ENCODE measurements at regions not wholly inside any gene's neighbourhood (a gene's known extent, or its start where the extent isn't known, plus 50 kb on each side); places are given as distances from the start of the nearest gene placed in this dataset.
"Not testable (repeated sequence)": the region's sequence is repeated elsewhere in the genome, so short reads cannot be mapped to it uniquely, and the experiment has no call there.

- no peak for DNase-seq (ENCODE audit: low read depth)
- in situ Hi-C loops (cut with HindIII; ENCODE audit: low pct_unique_long_range_greater_than_20kb, low sequenced_read_pairs): no loop called here
These were observed 144.2 kb upstream of the RAPGEF2 start for GRCh38 chr4:158958489-158959270.

GRCh38 chr4:158962393-158962792 lies 140.5 kb upstream of the RAPGEF2 start:
- no peak for DNase-seq (ENCODE audit: low read depth)
- in situ Hi-C loops (cut with HindIII; ENCODE audit: low pct_unique_long_range_greater_than_20kb, low sequenced_read_pairs): no loop called here

- in situ Hi-C loops (cut with HindIII; ENCODE audit: low pct_unique_long_range_greater_than_20kb, low sequenced_read_pairs): not testable (repeated sequence)
These were observed 139.6 kb upstream of the RAPGEF2 start for GRCh38 chr4:158963282-158963681.

GRCh38 chr4:158964114-158964727 lies 138.7 kb upstream of the RAPGEF2 start:
- no peak for DNase-seq (ENCODE audit: low read depth)
- in situ Hi-C loops (cut with HindIII; ENCODE audit: low pct_unique_long_range_greater_than_20kb, low sequenced_read_pairs): no loop called here

More at GRCh38 chr4:158963282-158963681, 139.6 kb upstream of the RAPGEF2 start:
- DNase-seq (ENCODE audit: low read depth): not testable (repeated sequence)

- DNase-seq (ENCODE audit: low read depth): no peak
- in situ Hi-C loops (cut with HindIII; ENCODE audit: low pct_unique_long_range_greater_than_20kb, low sequenced_read_pairs): no loop called here
These were observed 138.2 kb upstream of the RAPGEF2 start for GRCh38 chr4:158964728-158965124.

GRCh38 chr4:158965226-158965625 lies 137.7 kb upstream of the RAPGEF2 start:
- DNase-seq (ENCODE audit: low read depth): peak; percentile 10
- in situ Hi-C loops (cut with HindIII; ENCODE audit: low pct_unique_long_range_greater_than_20kb, low sequenced_read_pairs): no loop called here

GRCh38 chr4:158966091-158966490 lies 136.8 kb upstream of the RAPGEF2 start:
- DNase-seq (ENCODE audit: low read depth): no peak
- in situ Hi-C loops (cut with HindIII; ENCODE audit: low pct_unique_long_range_greater_than_20kb, low sequenced_read_pairs): no loop called here

GRCh38 chr4:158968961-158969360 lies 133.9 kb upstream of the RAPGEF2 start:
- no peak for DNase-seq (ENCODE audit: low read depth)
- in situ Hi-C loops (cut with HindIII; ENCODE audit: low pct_unique_long_range_greater_than_20kb, low sequenced_read_pairs): no loop called here

GRCh38 chr4:158970812-158971211 lies 132.1 kb upstream of the RAPGEF2 start:
- in situ Hi-C loops (cut with HindIII; ENCODE audit: low pct_unique_long_range_greater_than_20kb, low sequenced_read_pairs): no loop called here
- DNase-seq (ENCODE audit: low read depth): no peak

- DNase-seq (ENCODE audit: low read depth): not testable (repeated sequence)
These were observed 128.4 kb upstream of the RAPGEF2 start for GRCh38 chr4:158974438-158974837.

GRCh38 chr4:158980711-158981110 lies 122.2 kb upstream of the RAPGEF2 start:
- DNase-seq (ENCODE audit: low read depth); in situ Hi-C loops (cut with HindIII; ENCODE audit: low pct_unique_long_range_greater_than_20kb, low sequenced_read_pairs): not testable (repeated sequence)

More at GRCh38 chr4:158974438-158974837, 128.4 kb upstream of the RAPGEF2 start:
- in situ Hi-C loops (cut with HindIII; ENCODE audit: low pct_unique_long_range_greater_than_20kb, low sequenced_read_pairs): not testable (repeated sequence)

- in situ Hi-C loops (cut with HindIII; ENCODE audit: low pct_unique_long_range_greater_than_20kb, low sequenced_read_pairs): no loop called here
- DNase-seq (ENCODE audit: low read depth): no peak
These were observed 111.2 kb upstream of the RAPGEF2 start for GRCh38 chr4:158991534-158992155.

GRCh38 chr4:158993891-158994290 lies 109.0 kb upstream of the RAPGEF2 start:
- DNase-seq (ENCODE audit: low read depth): no peak
- in situ Hi-C loops (cut with HindIII; ENCODE audit: low pct_unique_long_range_greater_than_20kb, low sequenced_read_pairs): no loop called here

GRCh38 chr4:158995040-158995439 lies 107.8 kb upstream of the RAPGEF2 start:
- in situ Hi-C loops (cut with HindIII; ENCODE audit: low pct_unique_long_range_greater_than_20kb, low sequenced_read_pairs): no loop called here
- DNase-seq (ENCODE audit: low read depth): no peak

GRCh38 chr4:158995965-158996364 lies 106.9 kb upstream of the RAPGEF2 start:
- in situ Hi-C loops (cut with HindIII; ENCODE audit: low pct_unique_long_range_greater_than_20kb, low sequenced_read_pairs): no loop called here
- no peak for DNase-seq (ENCODE audit: low read depth)

- in situ Hi-C loops (cut with HindIII; ENCODE audit: low pct_unique_long_range_greater_than_20kb, low sequenced_read_pairs): no loop called here
- peak; percentile 86 for DNase-seq (ENCODE audit: low read depth)
These were observed 106.2 kb upstream of the RAPGEF2 start for GRCh38 chr4:158996669-158997074.

GRCh38 chr4:158997660-158998349 lies 105.1 kb upstream of the RAPGEF2 start:
- DNase-seq (ENCODE audit: low read depth): no peak
- in situ Hi-C loops (cut with HindIII; ENCODE audit: low pct_unique_long_range_greater_than_20kb, low sequenced_read_pairs): no loop called here

GRCh38 chr4:158998624-158999023 lies 104.3 kb upstream of the RAPGEF2 start:
- peak; percentile 7 for DNase-seq (ENCODE audit: low read depth)
- in situ Hi-C loops (cut with HindIII; ENCODE audit: low pct_unique_long_range_greater_than_20kb, low sequenced_read_pairs): no loop called here
